CD4-positive, CD25-positive, alpha-beta regulatory T cell (primary cell): ENCODE measurements at regions not wholly inside any gene's neighbourhood (a gene's known extent, or its start where the extent isn't known, plus 50 kb on each side); places are given as distances from the start of the nearest gene placed in this dataset.

Source experiments
- ATAC-seq, 2 donors: fragments of 150-1000 bp; cut with Tn5 transposase; one replicate each; pipeline ENCODE4 v1.10.0; 2021; ENCODE audit warnings: low read depth in 2 of 2, moderate number of reproducible peaks in 2 of 2, moderate library complexity in 1 of 2
- DNase-seq, 3 donors: peaks; one replicate each; pipeline versions ENCODE4 v3.0.0 to v3.0.0-alpha.2; 2012 to 2022; ENCODE audit warnings: mixed read lengths in 1 of 3
- H3K27ac ChIP-seq: one replicate; pipeline ENCODE4 v1.7.0; 2013; ENCODE audit warnings: mild to moderate bottlenecking, low read length; ENCODE audit not compliant: insufficient read depth, poor library complexity, severe bottlenecking
- H3K27me3 ChIP-seq: one replicate; pipeline ENCODE4 v1.7.0; 2013; ENCODE audit warnings: low read length; ENCODE audit not compliant: control insufficient read depth, insufficient read depth
- H3K36me3 ChIP-seq: one replicate; pipeline ENCODE4 v1.7.0; 2013; ENCODE audit warnings: mild to moderate bottlenecking, low read length, moderate library complexity; ENCODE audit not compliant: control insufficient read depth, insufficient read depth
- H3K4me1 ChIP-seq: 2 replicates; pipeline ENCODE4 v1.7.0; 2013; ENCODE audit warnings: mild to moderate bottlenecking, low read length; ENCODE audit not compliant: insufficient read depth, control insufficient read depth, poor library complexity, severe bottlenecking
- H3K4me3 ChIP-seq: one replicate; pipeline ENCODE4 v1.7.0; 2013; ENCODE audit warnings: low read depth, mild to moderate bottlenecking, low read length, moderate library complexity
- H3K9me3 ChIP-seq, 2 experiments: 1 replicate in 1 of 2; 2 replicates in 1 of 2; pipeline ENCODE4 v1.7.0; 2013; ENCODE audit warnings: low read length in 2 of 2, mild to moderate bottlenecking in 1 of 2, moderate library complexity in 1 of 2; ENCODE audit not compliant: control insufficient read depth in 2 of 2
- H3K27ac Mint-ChIP-seq, 3 donors: one replicate each; pipeline ENCODE4 v1.8.0; 2020 to 2022; ENCODE audit warnings: mild to moderate bottlenecking in 3 of 3, mixed read lengths in 3 of 3, moderate library complexity in 2 of 3
- H3K27me3 Mint-ChIP-seq: one replicate; pipeline ENCODE4 v1.8.0; 2022; ENCODE audit warnings: mild to moderate bottlenecking, mixed read lengths
- H3K36me3 Mint-ChIP-seq: one replicate; pipeline ENCODE4 v1.8.0; 2020; ENCODE audit warnings: mixed read lengths
- H3K4me1 Mint-ChIP-seq, 4 donors: one replicate each; pipeline ENCODE4 v1.8.0; 2020 to 2022; ENCODE audit warnings: mixed read lengths in 4 of 4, mild to moderate bottlenecking in 1 of 4
- H3K4me3 Mint-ChIP-seq, 4 donors: one replicate each; pipeline ENCODE4 v1.8.0; 2020 to 2022; ENCODE audit warnings: mild to moderate bottlenecking in 4 of 4, mixed read lengths in 4 of 4, moderate library complexity in 3 of 4
- H3K9me3 Mint-ChIP-seq, 7 donors: one replicate each; pipeline ENCODE4 v1.8.0; 2020 to 2022; ENCODE audit warnings: mixed read lengths in 7 of 7, mild to moderate bottlenecking in 3 of 7, moderate library complexity in 2 of 7

DNA sequence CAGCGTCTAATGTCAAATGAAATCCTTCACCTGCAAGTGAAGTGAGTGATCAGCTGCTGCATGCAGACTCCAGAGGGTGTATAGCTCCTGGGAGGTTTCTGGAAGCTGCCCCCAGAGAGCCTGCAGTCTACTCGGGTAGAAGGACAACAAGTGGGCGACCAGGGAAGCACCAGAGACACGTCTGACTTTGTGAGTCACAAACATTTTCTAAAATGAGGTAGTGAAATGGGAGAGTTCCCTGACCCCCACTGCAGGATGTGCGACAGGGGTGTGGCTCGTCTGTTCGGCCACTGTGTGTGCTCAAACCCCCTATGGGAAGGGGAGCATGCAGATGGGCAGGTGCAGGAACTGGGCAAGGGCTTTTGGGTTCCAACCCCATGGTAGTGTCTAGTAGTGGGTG is 177.1 kb upstream of the PRKCQ start:
- Mint-ChIP-seq H3K4me3 (no peak overlapping the region), H3K27me3 (peaks cover 45% of the 10 kb centered on the region), H3K27ac (no peak overlapping the region)

DNA sequence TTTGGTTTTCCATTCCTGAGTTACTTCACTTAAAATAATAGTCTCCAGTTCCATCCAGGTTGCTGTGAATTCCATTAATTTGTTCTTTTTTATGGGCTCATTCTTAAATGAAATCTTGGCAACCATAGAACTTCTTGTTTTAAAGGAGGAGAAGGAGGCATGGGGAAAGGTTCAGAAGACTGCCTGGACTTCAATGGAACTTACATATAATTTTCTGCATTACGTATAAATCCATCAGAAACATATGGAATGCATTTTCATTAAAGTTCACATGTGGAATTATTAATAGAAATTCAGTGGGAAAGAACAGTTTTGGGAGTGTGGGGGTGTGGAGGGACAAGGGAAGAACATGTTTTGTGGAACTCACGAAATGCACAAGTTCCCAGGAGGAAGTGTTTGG is 176.6 kb upstream of the PRKCQ start:
- H3K9me3 ChIP-seq = no peaks in the 10 kb centered on the region
- Mint-ChIP-seq H3K27ac (no peak overlapping the region), H3K27me3 (peaks cover 47% of the 10 kb centered on the region), H3K9me3 (peaks cover 0 to 3% (median 0%) of the 10 kb centered on the region in 7 donors), H3K4me1 (no peaks in the 10 kb centered on the region), H3K36me3 (no peaks in the 10 kb centered on the region), H3K4me3 (no peak overlapping the region)
- no peak for ATAC-seq
- peaks cover 26% of the 10 kb centered on the region for H3K27me3 ChIP-seq
- H3K4me3 ChIP-seq = no peak overlapping the region
- H3K27ac ChIP-seq = no peak overlapping the region
- H3K4me1 ChIP-seq = no peaks in the 10 kb centered on the region
- H3K36me3 ChIP-seq = no peaks in the 10 kb centered on the region
- DNase-seq = no peak

More for the DNA sequence above, 177.1 kb upstream of the PRKCQ start:
- no peaks in the 10 kb centered on the region for H3K4me1 Mint-ChIP-seq
- no peaks in the 10 kb centered on the region for H3K36me3 Mint-ChIP-seq
- no peaks in the 10 kb centered on the region for H3K36me3 ChIP-seq
- H3K27me3 ChIP-seq = peaks cover 24% of the 10 kb centered on the region
- peaks cover 0 to 4% (median 0%) of the 10 kb centered on the region in 7 donors for H3K9me3 Mint-ChIP-seq
- H3K9me3 ChIP-seq = no peaks in the 10 kb centered on the region
- no peak for ATAC-seq
- H3K4me1 ChIP-seq = no peaks in the 10 kb centered on the region
- DNase-seq = no peak
- H3K27ac ChIP-seq = no peak overlapping the region
- no peak overlapping the region for H3K4me3 ChIP-seq

DNA sequence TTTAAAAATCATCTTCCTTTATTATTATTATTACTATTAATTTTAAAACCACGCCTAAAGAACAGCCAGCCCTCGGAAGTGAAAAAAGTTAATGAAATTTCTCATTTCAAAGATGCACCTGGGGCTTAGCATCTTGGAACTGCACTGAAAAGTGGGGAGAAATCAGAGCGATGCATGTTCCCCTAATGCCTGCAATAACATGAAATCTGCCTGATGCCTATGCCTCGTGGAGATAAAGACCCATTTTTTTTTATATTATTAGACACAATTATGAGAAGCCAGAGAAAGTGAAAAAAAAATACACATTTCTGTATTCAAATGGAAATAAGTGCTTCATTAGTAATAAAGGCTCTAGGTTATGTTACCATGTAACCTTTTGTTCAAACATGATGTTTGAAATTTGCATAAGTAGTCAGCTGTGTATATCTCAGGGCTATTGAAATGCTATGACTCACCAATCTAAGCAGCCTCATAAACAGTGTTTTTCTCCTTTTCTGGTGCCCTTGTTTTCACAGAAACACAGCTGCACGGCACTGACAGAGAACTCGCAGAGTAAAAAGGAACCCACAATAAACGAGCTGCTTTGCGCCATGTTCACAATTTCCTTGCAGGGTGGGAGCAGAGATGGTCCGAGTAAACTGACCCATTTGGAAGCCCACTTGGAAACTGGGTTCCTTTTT is 175.8 kb upstream of the PRKCQ start:
- Histone ChIP-seq H3K4me1 (no peaks in the 10 kb centered on the region), H3K27ac (no peak overlapping the region), H3K27me3 (peaks cover 23% of the 10 kb centered on the region), H3K9me3 (no peaks in the 10 kb centered on the region), H3K4me3 (no peak overlapping the region), H3K36me3 (no peaks in the 10 kb centered on the region)
- H3K4me1 Mint-ChIP-seq = no peaks in the 10 kb centered on the region
- peak in 1 of 3 donors; percentile 24 for DNase-seq
- H3K9me3 Mint-ChIP-seq = peaks cover 0 to 4% (median 0%) of the 10 kb centered on the region in 7 donors
- no peak overlapping the region for H3K4me3 Mint-ChIP-seq
- H3K36me3 Mint-ChIP-seq = no peaks in the 10 kb centered on the region
- H3K27ac Mint-ChIP-seq = no peak overlapping the region
- ATAC-seq = peak in 1 of 2 donors; percentile 43
- peaks cover 48% of the 10 kb centered on the region for H3K27me3 Mint-ChIP-seq

DNA sequence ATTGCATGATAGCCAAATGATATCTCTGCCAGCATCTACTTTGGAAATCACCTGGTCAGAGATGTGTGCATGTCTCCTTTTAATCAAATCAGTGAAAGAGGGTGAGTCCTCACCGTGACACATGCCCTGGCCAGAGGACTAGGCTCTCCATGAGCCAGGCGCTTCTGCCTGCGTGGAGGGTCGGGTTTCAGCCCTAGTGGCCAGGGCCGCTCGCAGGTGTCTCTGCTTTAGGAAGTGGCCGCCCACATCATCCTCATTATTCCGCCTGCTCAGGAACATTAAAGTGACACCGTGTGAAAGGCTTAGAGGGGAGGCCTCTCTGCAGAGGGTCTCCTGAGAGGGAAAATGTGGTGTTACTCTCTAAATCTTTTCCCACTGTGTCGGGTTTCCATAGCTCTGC is 173.6 kb upstream of the PRKCQ start:
- Histone ChIP-seq H3K4me3 (no peak overlapping the region), H3K9me3 (no peaks in the 10 kb centered on the region), H3K4me1 (no peaks in the 10 kb centered on the region), H3K27me3 (peaks cover 16% of the 10 kb centered on the region), H3K36me3 (no peaks in the 10 kb centered on the region), H3K27ac (no peak overlapping the region)
- Mint-ChIP-seq H3K4me3 (no peak overlapping the region), H3K9me3 (peaks cover 0 to 4% (median 2%) of the 10 kb centered on the region in 7 donors), H3K36me3 (no peaks in the 10 kb centered on the region), H3K4me1 (no peaks in the 10 kb centered on the region), H3K27me3 (peaks cover 46% of the 10 kb centered on the region), H3K27ac (no peak overlapping the region)
- ATAC-seq = no peak
- no peak for DNase-seq

DNA sequence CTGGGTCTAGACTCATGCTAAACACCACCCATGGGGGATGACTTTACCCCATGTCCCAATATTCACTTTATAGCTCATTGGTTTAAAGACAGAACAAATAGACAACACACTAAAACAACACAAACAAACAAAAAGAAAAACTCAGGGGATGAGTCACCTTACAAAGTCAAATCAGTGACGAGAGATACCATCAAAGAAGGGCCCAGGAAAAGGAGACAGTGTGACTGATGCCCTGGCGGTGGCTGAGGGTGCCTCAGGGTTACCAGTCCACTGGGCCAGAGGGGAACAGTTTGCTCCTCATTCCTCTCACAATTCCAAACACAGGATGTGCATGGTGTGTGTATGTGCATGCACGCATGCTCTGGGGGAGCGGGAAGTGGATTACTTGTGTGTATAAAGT is 171.3 kb upstream of the PRKCQ start:
- Mint-ChIP-seq H3K27ac (no peak overlapping the region), H3K4me3 (no peak overlapping the region), H3K9me3 (peaks cover 0 to 4% (median 3%) of the 10 kb centered on the region in 7 donors), H3K4me1 (no peaks in the 10 kb centered on the region), H3K36me3 (no peaks in the 10 kb centered on the region), H3K27me3 (peaks cover 32% of the 10 kb centered on the region)
- no peaks in the 10 kb centered on the region for H3K36me3 ChIP-seq
- no peaks in the 10 kb centered on the region for H3K4me1 ChIP-seq
- ATAC-seq (no peak), DNase-seq (no peak)
- no peak overlapping the region for H3K27ac ChIP-seq
- H3K4me3 ChIP-seq = no peak overlapping the region
- H3K27me3 ChIP-seq = peaks cover 7% of the 10 kb centered on the region
- no peaks in the 10 kb centered on the region for H3K9me3 ChIP-seq

DNA sequence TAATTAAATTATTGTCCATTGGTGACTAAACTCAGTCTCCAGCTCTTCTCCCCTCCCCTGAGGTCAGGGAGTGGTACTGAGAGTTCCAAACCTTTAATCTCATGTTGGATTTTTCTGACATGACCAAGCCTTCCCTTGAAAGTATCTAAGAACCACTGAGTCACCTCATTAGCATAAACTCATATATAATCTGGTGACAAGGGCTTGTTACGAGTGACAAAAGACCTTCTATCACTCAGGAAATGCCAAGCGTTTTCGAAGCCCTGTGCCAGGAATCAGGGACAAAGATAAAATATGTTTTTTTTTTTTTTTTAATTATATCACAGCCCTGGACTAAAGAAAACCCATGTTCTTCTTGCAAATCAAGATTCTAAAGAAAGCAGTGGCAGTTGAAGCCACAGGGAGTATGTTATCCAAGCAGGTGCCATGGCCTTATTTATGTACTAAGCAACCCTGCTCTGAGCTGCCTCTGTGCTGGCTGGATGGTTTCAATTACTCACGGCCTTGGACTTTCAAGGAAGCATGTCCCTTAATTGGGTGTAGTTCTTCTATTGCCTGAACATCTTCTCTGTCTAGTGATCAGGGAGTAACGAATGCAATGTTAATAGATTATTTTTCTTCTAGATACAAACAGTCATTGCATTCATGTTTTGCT is 169.0 kb upstream of the PRKCQ start:
- DNase-seq (no peak), ATAC-seq (no peak)
- Histone ChIP-seq H3K4me3 (no peak overlapping the region), H3K9me3 (no peaks in the 10 kb centered on the region), H3K27me3 (peaks cover 15% of the 10 kb centered on the region), H3K27ac (no peak overlapping the region), H3K36me3 (no peaks in the 10 kb centered on the region), H3K4me1 (no peaks in the 10 kb centered on the region)
- no peak overlapping the region for H3K4me3 Mint-ChIP-seq
- H3K36me3 Mint-ChIP-seq = no peaks in the 10 kb centered on the region
- no peaks in the 10 kb centered on the region for H3K4me1 Mint-ChIP-seq
- H3K9me3 Mint-ChIP-seq = peaks cover 0 to 8% (median 3%) of the 10 kb centered on the region in 7 donors
- H3K27ac Mint-ChIP-seq = peak overlapping the region in 1 of 3 donors; percentile 67
- peaks cover 21% of the 10 kb centered on the region for H3K27me3 Mint-ChIP-seq

DNA sequence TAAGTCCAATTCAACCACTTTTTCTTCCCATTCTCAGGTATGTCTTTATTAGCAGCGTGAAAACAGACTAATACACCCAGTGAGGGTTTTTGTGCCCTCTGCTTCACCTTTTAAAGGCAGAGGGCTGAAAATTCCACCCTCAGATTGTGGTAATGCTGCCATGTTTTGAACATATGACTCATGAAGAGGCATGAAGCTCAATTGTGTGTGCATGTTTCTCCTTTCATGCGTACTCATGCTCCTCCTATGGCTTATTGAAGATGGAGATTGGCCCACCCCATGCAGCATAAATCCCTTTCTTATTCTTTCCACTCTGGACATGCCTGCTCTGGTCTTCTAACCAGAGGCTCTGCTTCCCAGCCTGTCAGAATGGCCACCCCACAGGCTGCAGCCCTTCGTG is 168.0 kb upstream of the PRKCQ start:
- no peaks in the 10 kb centered on the region for H3K4me1 ChIP-seq
- no peak for DNase-seq
- Mint-ChIP-seq H3K27ac (no peak overlapping the region), H3K27me3 (peaks cover 21% of the 10 kb centered on the region), H3K36me3 (no peaks in the 10 kb centered on the region), H3K4me3 (no peak overlapping the region), H3K9me3 (peaks cover 0 to 8% (median 4%) of the 10 kb centered on the region in 7 donors), H3K4me1 (no peaks in the 10 kb centered on the region)
- H3K4me3 ChIP-seq = no peak overlapping the region
- no peaks in the 10 kb centered on the region for H3K9me3 ChIP-seq
- H3K36me3 ChIP-seq = no peaks in the 10 kb centered on the region
- H3K27ac ChIP-seq = no peak overlapping the region
- no peak for ATAC-seq
- H3K27me3 ChIP-seq = peaks cover 13% of the 10 kb centered on the region

DNA sequence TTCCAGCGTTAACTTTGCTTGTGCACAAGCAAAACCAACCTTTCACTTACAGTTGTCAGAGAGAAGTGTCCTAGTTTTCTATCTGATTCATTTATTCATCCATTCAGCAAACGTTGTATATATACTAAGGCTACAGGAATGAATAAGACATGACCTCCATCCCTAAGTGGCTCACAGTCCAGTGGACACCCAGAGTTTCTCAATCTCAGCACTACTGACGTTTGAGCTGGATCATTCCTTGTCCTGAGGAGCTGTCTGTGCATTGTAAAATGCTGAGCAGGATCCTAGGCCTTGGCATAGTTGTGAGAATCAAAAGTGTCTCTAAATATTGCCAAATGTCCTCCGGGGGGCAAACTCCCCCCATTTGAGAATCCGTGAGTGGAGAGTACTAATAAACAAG is 166.7 kb upstream of the PRKCQ start:
- Mint-ChIP-seq H3K36me3 (no peaks in the 10 kb centered on the region), H3K9me3 (peaks cover 0 to 8% (median 4%) of the 10 kb centered on the region in 7 donors), H3K27ac (no peak overlapping the region), H3K4me1 (no peaks in the 10 kb centered on the region), H3K27me3 (peaks cover 18% of the 10 kb centered on the region), H3K4me3 (no peak overlapping the region)
- no peaks in the 10 kb centered on the region for H3K9me3 ChIP-seq
- H3K4me1 ChIP-seq = no peaks in the 10 kb centered on the region
- DNase-seq = no peak
- ATAC-seq = no peak
- no peaks in the 10 kb centered on the region for H3K36me3 ChIP-seq
- H3K4me3 ChIP-seq = no peak overlapping the region
- H3K27me3 ChIP-seq = peaks cover 12% of the 10 kb centered on the region
- H3K27ac ChIP-seq = no peak overlapping the region
